Upper lobe of left lung (tissue), 6 donors: ENCODE measurements at regions not wholly inside any gene's neighbourhood (a gene's known extent, or its start where the extent isn't known, plus 50 kb on each side); places are given as distances from the start of the nearest gene placed in this dataset.

ENCODE experiments used
- ATAC-seq, 2 donors: fragments of 200-7000 bp; cut with Tn5 transposase; one replicate each; pipeline ENCODE4 v1.9.1; 2022; ENCODE audit warnings: mild to moderate bottlenecking in 2 of 2, moderate library complexity in 2 of 2; ENCODE audit not compliant: low FRiP score in 2 of 2
- DNase-seq, 2 donors: peaks; one replicate each; pipeline ENCODE4 v3.0.0-alpha.2; 2019 to 2020
- H3K27ac ChIP-seq, 4 donors: fragments of 200-600 bp; sonication (generic); one replicate each; pipeline ENCODE4 v1.5.1; 2016 to 2019
- H3K27me3 ChIP-seq, 4 donors: fragments of 200-600 bp; sonication (generic); one replicate each; pipeline ENCODE4 v1.5.1; 2017 to 2019
- H3K36me3 ChIP-seq, 4 donors: fragments of 200-600 bp; sonication (generic); one replicate each; pipeline ENCODE4 v1.5.1; 2016 to 2019
- H3K4me1 ChIP-seq, 4 donors: fragments of 200-600 bp; sonication (generic); one replicate each; pipeline ENCODE4 v1.5.1; 2018 to 2019
- H3K4me3 ChIP-seq, 4 donors: fragments of 200-600 bp; sonication (generic); one replicate each; pipeline ENCODE4 v1.5.1; 2017 to 2019; ENCODE audit warnings: mild to moderate bottlenecking in 2 of 4, moderate library complexity in 1 of 4
- H3K9me3 ChIP-seq, 4 donors: fragments of 200-600 bp; sonication (generic); one replicate each; pipeline ENCODE4 v1.5.1; 2018 to 2019
- EP300 ChIP-seq, 4 donors: sonication (generic); formaldehyde crosslinking; IDR thresholded peaks; one replicate each; pipeline ENCODE4 v1.5.1; 2017; ENCODE audit warnings: antibody characterized with exemption in 4 of 4, control low read depth in 2 of 4
- POLR2A ChIP-seq, 4 donors: fragments of 450-650 bp; IDR thresholded peaks; one replicate each; pipeline ENCODE4 v1.5.1; 2016 to 2017; ENCODE audit warnings: antibody characterized with exemption in 4 of 4, mild to moderate bottlenecking in 2 of 4
- POLR2AphosphoS5 ChIP-seq, 2 donors: sonication (generic); formaldehyde crosslinking; IDR thresholded peaks; one replicate each; pipeline ENCODE4 v1.5.1; 2017; ENCODE audit warnings: antibody characterized with exemption in 2 of 2
- WGBS, 2 donors: methylation state at CpG; one replicate each; pipeline ENCODE4 v1.1.5; 2017 to 2018; 5-methylcytosine and 5-hydroxymethylcytosine counted together
- TF ChIP-seq, protein P1 (sequence below), 6 experiments: fragments of 450-650 bp in 4 of 6; fragments of 200-600 bp in 2 of 6; sonication (generic) in 2 of 6; IDR thresholded peaks; one replicate each; pipeline ENCODE4 v1.5.1; 2016 to 2019; ENCODE audit warnings: antibody characterized with exemption in 6 of 6
- donor health status: DM: no; HTN: no; CAD: no; lungs with moderate emphysema.
- donor health status: DM: no; HTN: yes; CAD: no; lungs with severe emphysema.

DNA sequence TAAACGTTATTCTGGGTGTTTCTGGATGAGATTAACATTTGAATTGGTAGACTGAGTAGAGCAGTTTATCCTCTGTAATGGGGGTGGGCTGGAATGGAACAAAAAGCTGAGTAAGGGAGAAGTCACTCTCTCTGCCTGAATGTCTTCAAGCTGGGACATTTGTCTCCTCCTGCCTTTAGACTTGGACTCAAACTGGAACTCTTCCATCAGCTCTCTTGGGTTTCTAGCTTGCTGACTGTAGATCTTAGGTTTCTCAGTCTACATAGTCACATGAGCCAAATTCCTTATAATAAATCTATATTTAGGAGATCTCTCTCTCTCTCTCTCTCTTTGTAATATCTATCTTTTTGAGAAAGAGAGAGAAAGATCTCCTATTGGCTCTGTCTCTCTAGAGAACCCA lies 553.3 kb upstream of the CDH11 start:
- DNase-seq (no peak), ATAC-seq (no peak)
- 31 to 44% methylated on average over 1 of the region's 1 CpG for WGBS, 2 donors
- Histone ChIP-seq H3K4me1 (no peaks in the 10 kb centered on the region), H3K27ac (no peak overlapping the region), H3K27me3 (no peaks in the 10 kb centered on the region), H3K9me3 (no peaks in the 10 kb centered on the region), H3K36me3 (no peaks in the 10 kb centered on the region), H3K4me3 (no peak overlapping the region)
- TF ChIP-seq EP300 (IDR thresholded peaks at IDR 0.05), result no peak

DNA sequence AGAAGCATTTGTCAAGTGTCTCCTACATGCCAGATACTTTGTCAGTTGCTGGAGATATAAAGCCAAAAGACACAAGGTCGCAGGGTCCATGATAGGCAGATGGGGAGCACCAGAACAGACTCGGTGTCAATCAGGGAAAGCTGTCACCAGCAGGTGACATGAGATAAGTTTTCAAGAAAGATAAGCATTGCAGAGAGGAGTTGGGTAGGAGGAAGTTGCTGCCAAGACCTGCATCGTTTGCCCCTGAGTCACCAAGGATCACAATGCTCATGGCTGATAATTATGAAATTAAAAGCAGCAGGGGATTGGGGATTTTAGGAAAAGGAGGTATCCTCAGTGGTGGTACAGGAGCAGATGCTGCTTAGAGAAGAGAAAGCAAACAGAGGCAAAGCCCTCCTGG lies 551.1 kb upstream of the CDH11 start:
- DNase-seq, result no peak
- WGBS, 2 donors, result 52 to 56% methylated on average over 3 of the region's 3 CpGs
- H3K4me1 ChIP-seq, result peaks cover 0 to under 1% (median 0%) of the 10 kb centered on the region in 4 donors
- H3K36me3 ChIP-seq, result no peaks in the 10 kb centered on the region
- ATAC-seq, result no peak
- TF ChIP-seq POLR2AphosphoS5 (IDR thresholded peaks at IDR 0.05) (no peak), POLR2A (IDR thresholded peaks at IDR 0.05) (no peak), EP300 (IDR thresholded peaks at IDR 0.05) (no peak)
- TF ChIP-seq, protein P1, sequence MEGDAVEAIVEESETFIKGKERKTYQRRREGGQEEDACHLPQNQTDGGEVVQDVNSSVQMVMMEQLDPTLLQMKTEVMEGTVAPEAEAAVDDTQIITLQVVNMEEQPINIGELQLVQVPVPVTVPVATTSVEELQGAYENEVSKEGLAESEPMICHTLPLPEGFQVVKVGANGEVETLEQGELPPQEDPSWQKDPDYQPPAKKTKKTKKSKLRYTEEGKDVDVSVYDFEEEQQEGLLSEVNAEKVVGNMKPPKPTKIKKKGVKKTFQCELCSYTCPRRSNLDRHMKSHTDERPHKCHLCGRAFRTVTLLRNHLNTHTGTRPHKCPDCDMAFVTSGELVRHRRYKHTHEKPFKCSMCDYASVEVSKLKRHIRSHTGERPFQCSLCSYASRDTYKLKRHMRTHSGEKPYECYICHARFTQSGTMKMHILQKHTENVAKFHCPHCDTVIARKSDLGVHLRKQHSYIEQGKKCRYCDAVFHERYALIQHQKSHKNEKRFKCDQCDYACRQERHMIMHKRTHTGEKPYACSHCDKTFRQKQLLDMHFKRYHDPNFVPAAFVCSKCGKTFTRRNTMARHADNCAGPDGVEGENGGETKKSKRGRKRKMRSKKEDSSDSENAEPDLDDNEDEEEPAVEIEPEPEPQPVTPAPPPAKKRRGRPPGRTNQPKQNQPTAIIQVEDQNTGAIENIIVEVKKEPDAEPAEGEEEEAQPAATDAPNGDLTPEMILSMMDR (IDR thresholded peaks at IDR 0.05), result no peak
- no peak overlapping the region for H3K27ac ChIP-seq
- no peaks in the 10 kb centered on the region for H3K9me3 ChIP-seq
- no peaks in the 10 kb centered on the region for H3K27me3 ChIP-seq
- no peak overlapping the region for H3K4me3 ChIP-seq

DNA sequence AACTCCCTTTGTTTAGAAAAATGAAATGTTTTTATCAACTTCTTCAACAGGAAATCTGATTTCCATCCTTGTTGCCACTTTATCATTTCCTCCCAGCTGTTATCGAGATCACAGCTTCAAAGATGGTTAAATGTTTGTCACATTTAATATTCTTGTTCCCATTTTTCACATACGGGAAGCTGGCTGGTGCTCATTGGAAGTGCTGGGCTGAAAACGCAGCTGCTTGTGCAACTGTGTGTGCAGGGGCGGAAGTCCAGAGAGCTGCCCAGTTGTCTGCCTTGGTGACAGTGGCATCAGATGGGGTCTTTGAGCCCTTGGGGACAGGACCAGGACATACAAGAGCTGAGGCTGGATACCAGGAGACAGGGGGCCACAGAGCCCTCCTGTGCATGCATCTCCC lies 549.2 kb upstream of the CDH11 start:
- WGBS, 2 donors, result 27 to 29% methylated on average over 4 of the region's 4 CpGs
- H3K27ac ChIP-seq, result peak overlapping the region in 1 of 4 donors; percentile 20
- no peak overlapping the region for H3K4me3 ChIP-seq
- H3K9me3 ChIP-seq, result no peaks in the 10 kb centered on the region
- H3K4me1 ChIP-seq, result peaks cover 0 to 5% (median 0%) of the 10 kb centered on the region in 4 donors
- peak in 1 of 2 donors; percentile 30 for ATAC-seq
- no peaks in the 10 kb centered on the region for H3K27me3 ChIP-seq
- no peaks in the 10 kb centered on the region for H3K36me3 ChIP-seq
- no peak for DNase-seq
- TF ChIP-seq POLR2A (IDR thresholded peaks at IDR 0.05) (no peak), POLR2AphosphoS5 (IDR thresholded peaks at IDR 0.05) (no peak), EP300 (IDR thresholded peaks at IDR 0.05) (no peak)
- TF ChIP-seq, protein P1 (IDR thresholded peaks at IDR 0.05), result no peak

DNA sequence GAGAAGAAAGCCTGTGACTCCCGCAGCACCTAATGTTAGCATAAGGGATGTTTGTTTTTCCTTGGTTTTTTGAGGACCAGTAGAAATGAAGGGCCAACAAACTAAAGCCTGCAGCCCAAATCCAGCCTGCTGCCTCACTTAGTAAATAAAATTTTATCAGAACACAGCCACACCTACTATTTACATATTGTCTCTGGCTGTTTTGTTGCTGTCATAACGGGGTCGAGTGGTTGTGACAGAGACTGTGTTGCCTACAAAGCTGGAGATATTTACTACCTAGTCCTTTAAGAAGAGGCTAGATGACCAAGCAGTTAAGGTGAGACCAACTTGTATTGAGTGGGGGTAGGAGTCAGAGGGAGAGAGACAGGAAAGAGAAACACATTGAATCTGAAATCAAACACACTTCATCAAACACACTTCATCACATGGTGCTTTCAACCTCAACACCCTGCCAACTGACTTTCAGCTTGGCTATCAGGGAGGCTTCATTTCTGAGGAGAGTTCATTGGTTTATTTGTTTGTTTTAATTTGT lies 546.3 kb upstream of the CDH11 start:
- no peak for DNase-seq
- 54 to 64% methylated on average over 3 of the region's 3 CpGs for WGBS, 2 donors
- Histone ChIP-seq H3K36me3 (no peaks in the 10 kb centered on the region), H3K9me3 (no peaks in the 10 kb centered on the region), H3K4me1 (peaks cover 0 to 5% (median 0%) of the 10 kb centered on the region in 4 donors), H3K4me3 (no peak overlapping the region), H3K27ac (no peak overlapping the region), H3K27me3 (no peaks in the 10 kb centered on the region)
- no peak for TF ChIP-seq EP300 (IDR thresholded peaks at IDR 0.05)
- TF ChIP-seq POLR2AphosphoS5 (IDR thresholded peaks at IDR 0.05), result no peak
- no peak for TF ChIP-seq POLR2A (IDR thresholded peaks at IDR 0.05)
- TF ChIP-seq, protein P1 (IDR thresholded peaks at IDR 0.05), result no peak
- ATAC-seq, result no peak

DNA sequence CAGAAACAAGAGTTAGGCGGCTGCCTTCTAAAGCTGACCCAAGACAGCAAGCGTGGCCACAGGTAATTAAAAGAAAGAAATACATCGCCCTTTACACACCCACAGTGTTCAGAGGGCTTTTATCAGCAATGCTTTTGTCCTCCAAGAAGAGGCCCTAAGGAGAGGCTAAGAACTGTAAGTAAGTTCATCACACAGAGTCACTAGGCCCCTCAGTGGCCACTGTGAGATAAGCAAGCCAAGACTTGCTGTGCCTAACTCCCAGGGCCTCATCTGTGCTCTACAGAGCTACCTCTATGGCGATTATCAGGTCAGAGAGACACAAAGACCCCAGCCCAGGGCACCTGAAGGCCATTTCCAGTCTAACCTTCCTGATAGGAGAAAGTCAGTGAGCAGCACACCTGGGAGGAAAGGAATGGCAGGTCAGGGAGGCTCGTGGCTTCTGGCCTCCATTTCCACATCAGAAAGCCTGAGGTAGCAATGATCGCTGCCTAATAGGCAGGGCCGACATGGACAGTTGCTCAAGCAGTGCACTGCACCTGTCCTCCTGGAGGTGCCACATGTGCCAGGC lies 545.2 kb upstream of the CDH11 start:
- H3K27ac ChIP-seq, result no peak overlapping the region
- no peaks in the 10 kb centered on the region for H3K36me3 ChIP-seq
- H3K27me3 ChIP-seq, result no peaks in the 10 kb centered on the region
- no peaks in the 10 kb centered on the region for H3K9me3 ChIP-seq
- H3K4me3 ChIP-seq, result no peak overlapping the region
- ATAC-seq (no peak), DNase-seq (no peak)
- WGBS, 2 donors, result 89% methylated on average over 6 to 7 of the region's 7 CpGs
- H3K4me1 ChIP-seq, result peaks cover 0 to 5% (median 0%) of the 10 kb centered on the region in 4 donors
- TF ChIP-seq POLR2AphosphoS5 (IDR thresholded peaks at IDR 0.05) (no peak), POLR2A (IDR thresholded peaks at IDR 0.05) (no peak), EP300 (IDR thresholded peaks at IDR 0.05) (no peak)
- TF ChIP-seq, protein P1 (IDR thresholded peaks at IDR 0.05), result no peak
